HL-60 (cell line): ENCODE measurements at regions not wholly inside any gene's neighbourhood (a gene's known extent, or its start where the extent isn't known, plus 50 kb on each side); places are given as distances from the start of the nearest gene placed in this dataset.

ENCODE experiments used
- DNase-seq, 2 experiments: peaks; one replicate each; pipeline ENCODE4 v3.0.0-alpha.2; 2010 to 2020; ENCODE audit warnings: low read depth in 1 of 2, low spot score in 1 of 2
- H3K27ac ChIP-seq: fragments of 250-450 bp; sonication (Bioruptor Pico); replicated peaks from 2 replicates; pipeline ENCODE4 v1.5.1; 2020; ENCODE audit warnings: mild to moderate bottlenecking, moderate library complexity
- H3K27me3 ChIP-seq: fragments of 250-450 bp; sonication (Bioruptor Pico); 2 replicates; pipeline ENCODE4 v1.5.1; 2021; ENCODE audit warnings: mild to moderate bottlenecking, moderate library complexity; ENCODE audit not compliant: insufficient read depth, poor library complexity, severe bottlenecking
- H3K4me3 ChIP-seq: replicated peaks from 2 replicates; pipeline ENCODE4 v1.5.1; 2011; ENCODE audit warnings: mild to moderate bottlenecking, control low read depth, low read length; ENCODE audit not compliant: insufficient read depth
- CTCF ChIP-seq: IDR thresholded peaks from one replicate; pipeline ENCODE4 v1.5.1; 2011; ENCODE audit warnings: low read length, control low read depth, inconsistent platforms; ENCODE audit not compliant: insufficient read depth
- GABPA ChIP-seq: IDR thresholded peaks from 2 replicates; pipeline ENCODE4 v1.6.1; 2012; ENCODE audit warnings: low read depth
- POLR2AphosphoS5 ChIP-seq: IDR thresholded peaks from 2 replicates; pipeline ENCODE4 v1.6.1; 2012; ENCODE audit warnings: low read depth
- SPI1 ChIP-seq: IDR thresholded peaks from 2 replicates; pipeline ENCODE4 v1.6.1; 2012; ENCODE audit warnings: low read depth, mild to moderate bottlenecking, borderline replicate concordance
- TF ChIP-seq, protein P1 (sequence below): IDR thresholded peaks from 2 replicates; pipeline ENCODE4 v1.6.1; 2012; ENCODE audit warnings: low read depth; ENCODE audit not compliant: insufficient replicate concordance

DNA sequence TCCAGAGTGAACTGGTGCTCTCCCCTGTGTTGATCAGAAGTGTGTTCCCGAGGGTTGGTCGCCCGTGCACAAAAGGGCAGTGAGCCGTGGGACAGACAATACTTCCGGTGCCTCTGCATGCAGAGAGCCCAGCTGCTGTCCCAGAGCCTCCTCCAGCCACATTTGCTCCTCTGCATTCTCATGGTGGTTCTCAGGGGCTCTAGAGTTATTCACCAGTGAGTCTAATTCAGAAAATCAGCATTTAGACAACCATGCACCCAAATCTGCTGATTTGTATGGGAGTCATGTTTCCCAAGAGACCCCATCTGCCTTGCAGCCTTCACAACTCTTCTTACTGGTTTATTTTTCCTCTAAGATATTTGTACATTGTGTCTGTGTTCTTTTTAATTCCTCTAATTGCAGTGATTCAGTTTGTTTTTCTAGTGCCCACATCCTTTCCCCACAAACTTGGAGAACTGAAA lies 107.0 kb upstream of the SPRED1 start:
- H3K4me3 ChIP-seq: no peak overlapping the region

GRCh38 chr15:38147246-38147645 lies 105.4 kb upstream of the SPRED1 start:
- DNase-seq: no peak
- no peaks in the 10 kb centered on the region for H3K27me3 ChIP-seq
- TF ChIP-seq POLR2AphosphoS5: no peak
- TF ChIP-seq CTCF: no peak
- TF ChIP-seq, protein P1, sequence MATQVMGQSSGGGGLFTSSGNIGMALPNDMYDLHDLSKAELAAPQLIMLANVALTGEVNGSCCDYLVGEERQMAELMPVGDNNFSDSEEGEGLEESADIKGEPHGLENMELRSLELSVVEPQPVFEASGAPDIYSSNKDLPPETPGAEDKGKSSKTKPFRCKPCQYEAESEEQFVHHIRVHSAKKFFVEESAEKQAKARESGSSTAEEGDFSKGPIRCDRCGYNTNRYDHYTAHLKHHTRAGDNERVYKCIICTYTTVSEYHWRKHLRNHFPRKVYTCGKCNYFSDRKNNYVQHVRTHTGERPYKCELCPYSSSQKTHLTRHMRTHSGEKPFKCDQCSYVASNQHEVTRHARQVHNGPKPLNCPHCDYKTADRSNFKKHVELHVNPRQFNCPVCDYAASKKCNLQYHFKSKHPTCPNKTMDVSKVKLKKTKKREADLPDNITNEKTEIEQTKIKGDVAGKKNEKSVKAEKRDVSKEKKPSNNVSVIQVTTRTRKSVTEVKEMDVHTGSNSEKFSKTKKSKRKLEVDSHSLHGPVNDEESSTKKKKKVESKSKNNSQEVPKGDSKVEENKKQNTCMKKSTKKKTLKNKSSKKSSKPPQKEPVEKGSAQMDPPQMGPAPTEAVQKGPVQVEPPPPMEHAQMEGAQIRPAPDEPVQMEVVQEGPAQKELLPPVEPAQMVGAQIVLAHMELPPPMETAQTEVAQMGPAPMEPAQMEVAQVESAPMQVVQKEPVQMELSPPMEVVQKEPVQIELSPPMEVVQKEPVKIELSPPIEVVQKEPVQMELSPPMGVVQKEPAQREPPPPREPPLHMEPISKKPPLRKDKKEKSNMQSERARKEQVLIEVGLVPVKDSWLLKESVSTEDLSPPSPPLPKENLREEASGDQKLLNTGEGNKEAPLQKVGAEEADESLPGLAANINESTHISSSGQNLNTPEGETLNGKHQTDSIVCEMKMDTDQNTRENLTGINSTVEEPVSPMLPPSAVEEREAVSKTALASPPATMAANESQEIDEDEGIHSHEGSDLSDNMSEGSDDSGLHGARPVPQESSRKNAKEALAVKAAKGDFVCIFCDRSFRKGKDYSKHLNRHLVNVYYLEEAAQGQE: no peak
- TF ChIP-seq GABPA: no peak
- no peak for TF ChIP-seq SPI1
- H3K27ac ChIP-seq: no peak overlapping the region
- H3K4me3 ChIP-seq: no peak overlapping the region

More for the DNA sequence above, 107.0 kb upstream of the SPRED1 start:
- TF ChIP-seq SPI1 (no peak), CTCF (no peak)
- TF ChIP-seq, protein P1: no peak
- DNase-seq: no peak
- Histone ChIP-seq H3K27ac (no peak overlapping the region), H3K27me3 (no peaks in the 10 kb centered on the region)

DNA sequence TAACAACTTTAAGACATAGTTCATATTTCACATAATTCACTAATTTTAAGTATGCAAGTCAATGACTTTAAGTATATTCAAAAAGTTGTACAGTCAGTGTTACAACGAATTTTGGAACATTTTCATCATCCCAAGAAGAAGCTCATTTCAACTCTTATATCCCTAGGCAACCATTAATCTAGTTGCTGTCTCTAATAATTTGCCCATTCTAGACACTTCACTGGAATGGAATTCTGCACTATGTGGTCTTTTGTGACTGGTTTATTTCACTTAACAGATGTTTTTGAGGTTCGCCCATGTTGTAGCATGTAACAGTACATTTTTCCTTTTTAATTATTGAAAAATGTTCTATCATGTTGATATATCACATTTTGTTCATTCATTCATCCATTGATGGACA lies 104.2 kb upstream of the SPRED1 start:
- Histone ChIP-seq H3K27ac (no peak overlapping the region), H3K4me3 (no peak overlapping the region), H3K27me3 (no peaks in the 10 kb centered on the region)
- TF ChIP-seq POLR2AphosphoS5 (no peak), CTCF (no peak), GABPA (no peak), SPI1 (no peak)
- TF ChIP-seq, protein P1: no peak
- DNase-seq: no peak
